ENCODE measurements at regions not wholly inside any gene's neighbourhood (a gene's known extent, or its start where the extent isn't known, plus 50 kb on each side); places are given as distances from the start of the nearest gene placed in this dataset.

GRCh38 chr6:140062043-140063020 is 687.9 kb upstream of the CITED2 start:
- DNase-seq (ENCODE audit: low read depth): peak; percentile 99

- DNase-seq (ENCODE audit: low read depth): no peak
Measured at GRCh38 chr6:140061110-140062042, 686.9 kb upstream of the CITED2 start.

GRCh38 chr6:140059947-140060346 is 685.5 kb upstream of the CITED2 start:
- no peak for DNase-seq (ENCODE audit: low read depth)

GRCh38 chr6:140058863-140059262 is 684.4 kb upstream of the CITED2 start:
- DNase-seq (ENCODE audit: low read depth): no peak

GRCh38 chr6:140052736-140053729 is 678.6 kb upstream of the CITED2 start:
- peak; percentile 80 for DNase-seq (ENCODE audit: low read depth)

GRCh38 chr6:140051521-140052512 is 677.4 kb upstream of the CITED2 start:
- DNase-seq (ENCODE audit: low read depth): peak; percentile 99

- peak; percentile 70 for DNase-seq (ENCODE audit: low read depth)
Measured at GRCh38 chr6:140050101-140050995, 675.9 kb upstream of the CITED2 start.

- DNase-seq (ENCODE audit: low read depth): no peak
Measured at GRCh38 chr6:140049251-140049650, 674.8 kb upstream of the CITED2 start.

GRCh38 chr6:140048202-140048790 is 673.8 kb upstream of the CITED2 start:
- DNase-seq (ENCODE audit: low read depth): no peak

- DNase-seq (ENCODE audit: low read depth): no peak
Measured at GRCh38 chr6:140047321-140047720, 672.9 kb upstream of the CITED2 start.

GRCh38 chr6:140046016-140046632 is 671.7 kb upstream of the CITED2 start:
- DNase-seq (ENCODE audit: low read depth): no peak

- DNase-seq (ENCODE audit: low read depth): no peak
Measured at GRCh38 chr6:140045116-140045515, 670.7 kb upstream of the CITED2 start.

GRCh38 chr6:140044626-140045025 is 670.2 kb upstream of the CITED2 start:
- no peak for DNase-seq (ENCODE audit: low read depth)

- DNase-seq (ENCODE audit: low read depth): peak; percentile 79
Measured at GRCh38 chr6:140043762-140044378, 669.4 kb upstream of the CITED2 start.

GRCh38 chr6:140043357-140043756 is 668.9 kb upstream of the CITED2 start:
- peak; percentile 97 for DNase-seq (ENCODE audit: low read depth)

- DNase-seq (ENCODE audit: low read depth): no peak
Measured at GRCh38 chr6:140041571-140042332, 667.3 kb upstream of the CITED2 start.

- DNase-seq (ENCODE audit: low read depth): no peak
Measured at GRCh38 chr6:140041056-140041455, 666.6 kb upstream of the CITED2 start.
